Endothelial cell of umbilical vein (primary cell): ENCODE measurements at regions not wholly inside any gene's neighbourhood (a gene's known extent, or its start where the extent isn't known, plus 50 kb on each side); places are given as distances from the start of the nearest gene placed in this dataset.

Experiments used
- BruUV-seq: library from RNA; stranded (reverse); fragments of 400-500 nt; replicated peaks from 2 replicates; lab custom pipeline; 2021; lab: Mats Ljungman, UMichigan
- CTCF ChIA-PET: fragments of 300-600, 350-600 bp; sonication (Branson Sonifier 250); formaldehyde crosslinking; loops from one replicate; lab custom pipeline; 2021; ENCODE audit warnings: antibody characterized with exemption, inconsistent platforms; lab: Charles Lee
- POLR2A ChIA-PET: fragments of 300-600, 350-600 bp; sonication (Branson Sonifier 250); formaldehyde crosslinking; loops from one replicate; lab custom pipeline; 2021; ENCODE audit warnings: antibody characterized with exemption, inconsistent platforms; lab: Charles Lee
- DNase-seq: peaks from one replicate; pipeline ENCODE4 v3.0.0-alpha.2; 2011; ENCODE audit warnings: low read depth, low spot score
- FAIRE-seq: peaks from 2 replicates; lab custom pipeline; 2011; peaks lifted over from hg19 to GRCh38; lab: Jason Lieb, UNC
- H2AFZ ChIP-seq: 2 replicates; pipeline ENCODE4 v1.6.0; 2012; ENCODE audit warnings: low read depth, low read length, control low read depth, inconsistent platforms
- H3K27ac ChIP-seq: 2 replicates; pipeline ENCODE4 v1.5.1; 2011; ENCODE audit warnings: low read depth, mild to moderate bottlenecking, control low read depth, low read length, moderate library complexity; ENCODE audit not compliant: insufficient read depth
- H3K27me3 ChIP-seq, 2 experiments: 2 replicates each; pipeline versions ENCODE4 v1.6.0 to v1.6.1; 2011; ENCODE audit warnings: low read length in 2 of 2, mixed read lengths in 1 of 2; ENCODE audit not compliant: control insufficient read depth in 2 of 2, insufficient read depth in 2 of 2
- H3K36me3 ChIP-seq, 2 experiments: 2 replicates in 1 of 2; 3 replicates in 1 of 2; pipeline ENCODE4 v1.5.1; 2011; ENCODE audit warnings: low read length in 2 of 2, mild to moderate bottlenecking in 1 of 2, moderate library complexity in 1 of 2; ENCODE audit not compliant: control insufficient read depth in 2 of 2, insufficient read depth in 2 of 2; ENCODE audit errors: extremely low read depth in 1 of 2
- H3K4me1 ChIP-seq: 3 replicates; pipeline ENCODE4 v1.5.1; 2011; ENCODE audit warnings: mild to moderate bottlenecking, low read length; ENCODE audit not compliant: control insufficient read depth, insufficient read depth; ENCODE audit errors: extremely low read depth
- H3K4me2 ChIP-seq: 2 replicates; pipeline ENCODE4 v1.6.1; 2011; ENCODE audit warnings: low read length, control low read depth, mixed read lengths; ENCODE audit not compliant: insufficient read depth
- H3K4me3 ChIP-seq, 3 experiments: fragments of 200-600 bp in 1 of 3; sonication (generic), shearing (Covaris generic) in 1 of 3; replicated peaks in 1 of 3; 2 replicates each; pipeline ENCODE4 v1.5.1; 2011 to 2016; ENCODE audit warnings: control low read depth in 3 of 3, low read length in 3 of 3, mild to moderate bottlenecking in 2 of 3, inconsistent platforms in 1 of 3, low read depth in 1 of 3, moderate library complexity in 1 of 3; ENCODE audit not compliant: insufficient read depth in 1 of 3
- H3K79me2 ChIP-seq: 2 replicates; pipeline ENCODE4 v1.6.0; 2012; ENCODE audit warnings: low read length, inconsistent platforms; ENCODE audit not compliant: control insufficient read depth, insufficient read depth
- H3K9ac ChIP-seq: replicated peaks from 2 replicates; pipeline ENCODE3; 2011; ENCODE audit warnings: low read length, control low read depth; ENCODE audit not compliant: insufficient read depth; ENCODE audit errors: extremely low read depth
- H3K9me1 ChIP-seq: replicated peaks from 3 replicates; pipeline ENCODE4 v1.6.0; 2011; ENCODE audit warnings: mild to moderate bottlenecking, low read length; ENCODE audit not compliant: control insufficient read depth, insufficient read depth; ENCODE audit errors: extremely low read depth
- H3K9me3 ChIP-seq: replicated peaks from 2 replicates; pipeline ENCODE4 v1.5.1; 2012; ENCODE audit warnings: low read length, inconsistent platforms; ENCODE audit not compliant: control insufficient read depth, insufficient read depth
- H4K20me1 ChIP-seq: replicated peaks from 2 replicates; pipeline ENCODE3; 2011; ENCODE audit warnings: mild to moderate bottlenecking, low read length; ENCODE audit not compliant: control insufficient read depth, insufficient read depth; ENCODE audit errors: extremely low read depth
- EZH2 ChIP-seq: IDR thresholded peaks from 2 replicates; pipeline ENCODE4 v1.6.1; 2012; ENCODE audit warnings: borderline replicate concordance, low read depth, mild to moderate bottlenecking, moderate library complexity, low read length, inconsistent platforms; ENCODE audit not compliant: severe bottlenecking
- JUN ChIP-seq: IDR thresholded peaks from 2 replicates; pipeline ENCODE4 v1.6.1; 2011; ENCODE audit warnings: borderline replicate concordance, low read depth; ENCODE audit not compliant: insufficient read length, insufficient read depth
- MYC ChIP-seq: IDR thresholded peaks from one replicate; pipeline ENCODE4 v1.6.1; 2011; ENCODE audit warnings: mild to moderate bottlenecking, low read depth, low read length
- POLR2A ChIP-seq: IDR thresholded peaks from 2 replicates; pipeline ENCODE4 v1.6.1; 2012; ENCODE audit warnings: low read depth, mild to moderate bottlenecking, control low read depth, low read length
- POLR2AphosphoS5 ChIP-seq: IDR thresholded peaks from 2 replicates; pipeline ENCODE4 v1.6.1; 2012; ENCODE audit warnings: low read depth, mild to moderate bottlenecking, control low read depth, low read length, moderate library complexity; ENCODE audit not compliant: insufficient read depth
- dilution Hi-C: fragments of 300-500 bp; cut with MboI; formaldehyde crosslinking; loops from one replicate; pipeline ENCODE4 v1.15.0; 2019; ENCODE audit warnings: low sequenced_read_pairs; ENCODE audit not compliant: extremely low pct_ligation_motif_present
- intact Hi-C: fragments of 100-400 bp; cut with micrococcal nuclease; formaldehyde crosslinking; loops from one replicate; pipeline ENCODE4 v1.10.0; 2022
- TF ChIP-seq, protein P1 (sequence below): IDR thresholded peaks from 2 replicates; pipeline ENCODE4 v1.6.1; 2011; ENCODE audit not compliant: insufficient read depth, insufficient read length
- TF ChIP-seq, protein P2 (sequence below), 2 donors: IDR thresholded peaks; 1 replicate in 1 of 2; 2 replicates in 1 of 2; pipeline ENCODE4 v1.5.1; 2011; ENCODE audit warnings: low read length in 2 of 2, mild to moderate bottlenecking in 2 of 2, moderate library complexity in 2 of 2, control low read depth in 1 of 2, inconsistent platforms in 1 of 2, low read depth in 1 of 2; ENCODE audit not compliant: insufficient read depth in 1 of 2; ENCODE audit errors: extremely low read depth in 1 of 2

DNA sequence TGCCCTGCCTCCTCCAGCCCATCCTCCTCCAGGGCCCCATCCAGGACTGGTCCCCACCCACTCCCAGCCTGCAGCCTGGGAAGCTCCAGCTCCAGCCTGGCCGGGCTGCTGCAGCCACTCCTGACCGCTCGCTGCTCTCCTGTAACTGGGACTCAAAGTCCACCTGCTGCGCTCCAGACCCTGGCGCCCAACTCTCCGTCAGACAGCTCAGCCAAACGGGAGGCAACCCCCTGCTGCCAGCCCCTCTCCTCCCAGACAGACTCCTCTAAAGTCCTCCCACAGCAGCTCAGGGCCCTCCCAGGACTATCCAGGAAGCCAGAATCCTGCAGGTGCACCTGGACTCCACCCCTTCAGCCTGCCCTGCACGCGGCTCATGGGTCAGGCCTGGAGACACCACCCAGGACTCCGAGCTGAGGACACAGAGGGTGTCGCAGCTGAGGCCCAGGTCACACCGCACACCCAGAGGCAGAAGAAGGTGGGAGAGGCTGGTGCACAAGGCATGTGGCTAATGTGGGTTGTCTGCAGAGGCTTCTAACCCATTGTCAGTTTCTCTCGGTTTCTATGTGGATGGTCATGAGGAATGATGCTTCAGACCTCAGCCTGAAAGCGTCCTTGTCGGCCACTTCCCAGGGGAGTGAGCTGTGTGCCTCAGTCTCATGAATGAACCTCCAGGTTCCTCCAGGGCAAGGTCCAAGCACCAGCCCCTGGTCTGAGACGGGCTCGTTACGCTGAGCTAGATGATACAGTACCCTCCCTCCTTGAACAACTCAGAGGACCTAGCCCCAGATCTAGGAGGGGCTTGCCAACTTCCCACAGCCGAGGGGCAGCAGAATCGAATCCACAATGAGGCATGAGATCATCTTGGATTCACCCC is 1514.8 kb downstream of the TBC1D22A start:
- no peak for FAIRE-seq
- no peak overlapping the region for H3K9ac ChIP-seq
- H3K36me3 ChIP-seq = no peaks in the 10 kb centered on the region
- TF ChIP-seq JUN (no peak), EZH2 (no peak), MYC (no peak), POLR2AphosphoS5 (no peak), POLR2A (no peak)
- TF ChIP-seq, protein P1, sequence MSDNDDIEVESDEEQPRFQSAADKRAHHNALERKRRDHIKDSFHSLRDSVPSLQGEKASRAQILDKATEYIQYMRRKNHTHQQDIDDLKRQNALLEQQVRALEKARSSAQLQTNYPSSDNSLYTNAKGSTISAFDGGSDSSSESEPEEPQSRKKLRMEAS = no peak
- TF ChIP-seq, protein P2, sequence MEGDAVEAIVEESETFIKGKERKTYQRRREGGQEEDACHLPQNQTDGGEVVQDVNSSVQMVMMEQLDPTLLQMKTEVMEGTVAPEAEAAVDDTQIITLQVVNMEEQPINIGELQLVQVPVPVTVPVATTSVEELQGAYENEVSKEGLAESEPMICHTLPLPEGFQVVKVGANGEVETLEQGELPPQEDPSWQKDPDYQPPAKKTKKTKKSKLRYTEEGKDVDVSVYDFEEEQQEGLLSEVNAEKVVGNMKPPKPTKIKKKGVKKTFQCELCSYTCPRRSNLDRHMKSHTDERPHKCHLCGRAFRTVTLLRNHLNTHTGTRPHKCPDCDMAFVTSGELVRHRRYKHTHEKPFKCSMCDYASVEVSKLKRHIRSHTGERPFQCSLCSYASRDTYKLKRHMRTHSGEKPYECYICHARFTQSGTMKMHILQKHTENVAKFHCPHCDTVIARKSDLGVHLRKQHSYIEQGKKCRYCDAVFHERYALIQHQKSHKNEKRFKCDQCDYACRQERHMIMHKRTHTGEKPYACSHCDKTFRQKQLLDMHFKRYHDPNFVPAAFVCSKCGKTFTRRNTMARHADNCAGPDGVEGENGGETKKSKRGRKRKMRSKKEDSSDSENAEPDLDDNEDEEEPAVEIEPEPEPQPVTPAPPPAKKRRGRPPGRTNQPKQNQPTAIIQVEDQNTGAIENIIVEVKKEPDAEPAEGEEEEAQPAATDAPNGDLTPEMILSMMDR (IDR thresholded peaks at IDR 0.05; ENCODE audit: extremely low read depth in 1 of 2, insufficient read depth in 1 of 2, low read depth in 1 of 2, low read length in 2 of 2) = no peak
- no peaks in the 10 kb centered on the region for H4K20me1 ChIP-seq
- no peak overlapping the region for H2AFZ ChIP-seq
- no peak overlapping the region for H3K27ac ChIP-seq
- ChIA-PET POLR2A (no interaction called here), CTCF (no interaction called here)
- intact Hi-C loops (no loop called here), dilution Hi-C loops (no loop called here)
- no peaks in the 10 kb centered on the region for H3K9me1 ChIP-seq
- H3K27me3 ChIP-seq = no peaks in the 10 kb centered on the region
- H3K4me1 ChIP-seq = no peaks in the 10 kb centered on the region
- H3K4me2 ChIP-seq = no peak overlapping the region
- H3K9me3 ChIP-seq = peaks cover 21% of the 10 kb centered on the region
- H3K4me3 ChIP-seq = no peak overlapping the region
- no TSS peak for BruUV-seq
- no peaks in the 10 kb centered on the region for H3K79me2 ChIP-seq
- DNase-seq = no peak
